ENCODE measurements at regions not wholly inside any gene's neighbourhood (a gene's known extent, or its start where the extent isn't known, plus 50 kb on each side); places are given as distances from the start of the nearest gene placed in this dataset.

DNA sequence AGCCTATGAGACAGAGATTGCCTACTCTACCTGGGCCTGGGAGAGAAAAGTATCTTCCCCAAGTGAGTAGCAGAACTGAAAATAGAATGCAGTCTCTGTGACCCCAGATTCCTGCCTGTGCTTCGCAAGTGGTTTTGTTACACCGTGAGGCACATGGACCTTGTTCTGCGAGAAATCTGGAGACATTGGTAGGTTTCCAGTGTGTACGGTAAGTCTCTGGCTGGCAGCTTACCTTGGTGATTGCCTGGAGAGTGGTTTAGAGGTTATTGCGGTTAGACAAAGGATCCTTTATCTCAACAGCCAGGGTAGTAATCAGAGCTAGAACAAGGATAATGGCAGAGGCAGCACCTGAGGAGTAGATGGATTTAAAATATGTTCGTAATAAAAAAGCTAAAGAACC is 606.0 kb upstream of the GCFC2 start:
- DNase-seq (ENCODE audit: extremely low spot score, unreplicated experiment): no peak
- H3K9me3 Mint-ChIP-seq: no peaks in the 10 kb centered on the region
- H3K27ac Mint-ChIP-seq: no peak overlapping the region
- H3K27me3 Mint-ChIP-seq: no peaks in the 10 kb centered on the region
- H3K36me3 Mint-ChIP-seq: no peaks in the 10 kb centered on the region
- TF ChIP-seq, protein P1, sequence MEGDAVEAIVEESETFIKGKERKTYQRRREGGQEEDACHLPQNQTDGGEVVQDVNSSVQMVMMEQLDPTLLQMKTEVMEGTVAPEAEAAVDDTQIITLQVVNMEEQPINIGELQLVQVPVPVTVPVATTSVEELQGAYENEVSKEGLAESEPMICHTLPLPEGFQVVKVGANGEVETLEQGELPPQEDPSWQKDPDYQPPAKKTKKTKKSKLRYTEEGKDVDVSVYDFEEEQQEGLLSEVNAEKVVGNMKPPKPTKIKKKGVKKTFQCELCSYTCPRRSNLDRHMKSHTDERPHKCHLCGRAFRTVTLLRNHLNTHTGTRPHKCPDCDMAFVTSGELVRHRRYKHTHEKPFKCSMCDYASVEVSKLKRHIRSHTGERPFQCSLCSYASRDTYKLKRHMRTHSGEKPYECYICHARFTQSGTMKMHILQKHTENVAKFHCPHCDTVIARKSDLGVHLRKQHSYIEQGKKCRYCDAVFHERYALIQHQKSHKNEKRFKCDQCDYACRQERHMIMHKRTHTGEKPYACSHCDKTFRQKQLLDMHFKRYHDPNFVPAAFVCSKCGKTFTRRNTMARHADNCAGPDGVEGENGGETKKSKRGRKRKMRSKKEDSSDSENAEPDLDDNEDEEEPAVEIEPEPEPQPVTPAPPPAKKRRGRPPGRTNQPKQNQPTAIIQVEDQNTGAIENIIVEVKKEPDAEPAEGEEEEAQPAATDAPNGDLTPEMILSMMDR (conservative IDR thresholded peaks at IDR 0.05): no peak
- H3K4me1 Mint-ChIP-seq (ENCODE audit: unreplicated experiment): no peaks in the 10 kb centered on the region
- no peak overlapping the region for H3K4me3 Mint-ChIP-seq

DNA sequence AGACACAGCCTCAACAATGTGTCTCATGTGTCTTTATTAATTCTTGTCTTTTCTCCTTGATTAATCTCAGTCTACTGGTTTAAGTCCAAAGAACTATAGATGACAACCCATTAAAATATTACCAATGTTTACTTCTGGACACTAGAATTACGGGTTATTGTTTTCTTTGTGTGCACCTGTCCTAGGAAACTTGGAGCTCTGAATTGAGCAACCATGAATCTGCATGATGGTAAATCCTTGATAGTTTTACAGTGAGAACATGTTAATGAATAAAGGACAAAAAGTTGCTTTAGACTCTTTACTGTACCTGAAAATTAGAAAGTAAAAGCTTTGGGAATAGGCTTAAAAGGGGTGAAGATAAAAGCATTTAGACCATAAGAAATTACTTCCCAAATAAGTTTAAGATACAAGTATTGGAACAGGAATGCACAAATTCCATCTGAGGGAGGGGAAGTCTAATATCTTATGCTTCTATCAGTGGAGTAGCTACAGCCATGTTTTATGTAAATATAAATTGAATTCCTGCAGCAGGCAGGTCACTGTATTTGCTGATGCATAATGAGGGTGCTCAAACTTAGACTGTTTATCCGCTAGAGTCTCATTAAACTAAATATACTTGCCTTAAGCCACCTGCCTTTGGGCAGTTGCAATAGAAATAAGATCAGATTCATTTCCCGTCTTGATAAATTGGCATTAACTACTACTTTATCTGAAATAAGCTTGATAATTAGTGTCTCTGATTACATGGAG is 603.7 kb upstream of the GCFC2 start:
- no peaks in the 10 kb centered on the region for H3K36me3 Mint-ChIP-seq
- H3K27me3 Mint-ChIP-seq: peaks cover 2% of the 10 kb centered on the region
- TF ChIP-seq, protein P1 (conservative IDR thresholded peaks at IDR 0.05): no peak
- no peaks in the 10 kb centered on the region for H3K9me3 Mint-ChIP-seq
- no peaks in the 10 kb centered on the region for H3K4me1 Mint-ChIP-seq (ENCODE audit: unreplicated experiment)
- peak overlapping the region; percentile 24 for H3K27ac Mint-ChIP-seq
- DNase-seq (ENCODE audit: extremely low spot score, unreplicated experiment): no peak
- H3K4me3 Mint-ChIP-seq: no peak overlapping the region

- Mint-ChIP-seq H3K4me1 (ENCODE audit: unreplicated experiment) (no peaks in the 10 kb centered on the region), H3K36me3 (no peaks in the 10 kb centered on the region), H3K9me3 (no peaks in the 10 kb centered on the region), H3K27me3 (peaks cover 2% of the 10 kb centered on the region), H3K4me3 (no peak overlapping the region), H3K27ac (no peak overlapping the region)
- TF ChIP-seq, protein P1 (conservative IDR thresholded peaks at IDR 0.05): no peak
- no peak for DNase-seq (ENCODE audit: extremely low spot score, unreplicated experiment)
Observed at GRCh38 chr2:76312236-76312635, 601.5 kb upstream of the GCFC2 start.

DNA sequence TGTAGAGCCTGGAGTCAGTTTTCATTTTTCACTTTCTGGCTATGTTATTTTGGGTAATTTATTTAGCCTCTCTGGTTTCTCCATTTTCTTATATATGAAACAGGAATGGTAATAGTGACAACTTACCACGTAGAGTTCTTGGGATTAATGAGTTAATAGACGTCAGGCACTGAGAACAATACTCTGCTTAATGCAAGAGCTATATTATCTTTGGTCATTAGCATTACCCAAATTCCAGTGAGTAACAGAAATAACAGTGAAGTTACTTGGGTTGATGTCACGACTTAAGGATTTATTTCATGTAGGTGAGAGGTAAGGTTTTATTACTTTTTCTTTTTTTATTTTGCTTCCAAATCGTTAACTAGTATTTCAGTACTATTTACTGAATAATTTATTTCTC is 601.0 kb upstream of the GCFC2 start:
- peaks cover 2% of the 10 kb centered on the region for H3K27me3 Mint-ChIP-seq
- TF ChIP-seq, protein P1 (conservative IDR thresholded peaks at IDR 0.05): no peak
- H3K36me3 Mint-ChIP-seq: no peaks in the 10 kb centered on the region
- H3K9me3 Mint-ChIP-seq: no peaks in the 10 kb centered on the region
- no peaks in the 10 kb centered on the region for H3K4me1 Mint-ChIP-seq (ENCODE audit: unreplicated experiment)
- no peak for DNase-seq (ENCODE audit: extremely low spot score, unreplicated experiment)
- H3K4me3 Mint-ChIP-seq: no peak overlapping the region
- no peak overlapping the region for H3K27ac Mint-ChIP-seq

DNA sequence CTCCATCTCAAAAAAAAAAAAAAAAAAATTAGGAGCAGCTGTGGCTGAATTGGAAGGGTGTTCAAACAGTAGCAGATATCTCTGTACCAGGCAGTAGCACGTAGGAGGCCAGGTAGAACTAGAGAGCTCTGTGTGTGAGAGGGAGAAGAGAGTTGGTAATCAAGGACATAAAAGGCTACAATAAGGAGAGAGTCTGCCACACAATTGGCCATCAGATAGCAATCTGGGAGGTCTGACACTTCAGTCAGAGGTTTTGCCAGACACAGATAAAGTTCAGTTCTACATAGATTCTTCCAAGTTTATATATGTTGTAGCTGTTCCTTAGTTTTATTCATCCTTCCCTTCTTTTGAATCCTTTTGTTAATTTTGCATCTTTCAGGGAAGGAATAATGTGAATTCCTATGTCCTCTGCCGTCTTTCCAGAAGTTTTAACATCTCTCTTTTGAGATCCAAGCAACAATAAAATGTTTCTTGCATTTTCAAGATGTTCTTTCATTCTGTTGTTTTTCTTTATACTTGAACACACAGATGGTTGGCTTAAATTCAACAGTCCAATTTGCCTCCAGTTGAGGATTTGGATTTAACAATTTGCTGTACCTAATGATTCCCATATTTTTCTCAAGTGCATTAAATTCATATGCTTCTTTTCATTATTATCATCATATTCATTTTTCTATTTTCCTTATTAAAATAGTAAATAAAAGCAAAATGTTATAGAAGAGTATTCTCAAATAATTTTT is 600.3 kb upstream of the GCFC2 start:
- TF ChIP-seq, protein P1 (conservative IDR thresholded peaks at IDR 0.05): no peak
- no peak for DNase-seq (ENCODE audit: extremely low spot score, unreplicated experiment)
- Mint-ChIP-seq H3K36me3 (no peaks in the 10 kb centered on the region), H3K27me3 (peaks cover 2% of the 10 kb centered on the region), H3K4me3 (no peak overlapping the region), H3K9me3 (no peaks in the 10 kb centered on the region), H3K27ac (no peak overlapping the region), H3K4me1 (ENCODE audit: unreplicated experiment) (no peaks in the 10 kb centered on the region)

All from type B pancreatic cell (in vitro differentiated cells).